Dendritic cell treated with granulocyte-macrophage colony-stimulating factor and Interleukin-4, amounts not matched to agents 40 ng/mL and 50 ng/mL, for 4 days (primary cell): ENCODE measurements at regions not wholly inside any gene's neighbourhood (a gene's known extent, or its start where the extent isn't known, plus 50 kb on each side); places are given as distances from the start of the nearest gene placed in this dataset.
"Not testable (repeated sequence)": the region's sequence is repeated elsewhere in the genome, so short reads cannot be mapped to it uniquely, and the experiment has no call there.

Experiments used
- H3K27ac Mint-ChIP-seq: one replicate; pipeline ENCODE4 v1.8.0; 2022; ENCODE audit warnings: mild to moderate bottlenecking, mixed read lengths
- H3K27me3 Mint-ChIP-seq: one replicate; pipeline ENCODE4 v1.8.0; 2022; ENCODE audit warnings: mild to moderate bottlenecking, mixed read lengths
- H3K36me3 Mint-ChIP-seq: one replicate; pipeline ENCODE4 v1.8.0; 2022; ENCODE audit warnings: low read depth, mixed read lengths
- H3K4me1 Mint-ChIP-seq: one replicate; pipeline ENCODE4 v1.8.0; 2022; ENCODE audit warnings: low read depth, mixed read lengths
- H3K4me3 Mint-ChIP-seq: one replicate; pipeline ENCODE4 v1.8.0; 2022; ENCODE audit warnings: mild to moderate bottlenecking, moderate library complexity, mixed read lengths
- H3K9me3 Mint-ChIP-seq: one replicate; pipeline ENCODE4 v1.8.0; 2022; ENCODE audit warnings: mixed read lengths
- intact Hi-C: fragments of 100-400 bp; cut with micrococcal nuclease; formaldehyde crosslinking; loops from one replicate; pipeline ENCODE4 v1.15.0; 2022

DNA sequence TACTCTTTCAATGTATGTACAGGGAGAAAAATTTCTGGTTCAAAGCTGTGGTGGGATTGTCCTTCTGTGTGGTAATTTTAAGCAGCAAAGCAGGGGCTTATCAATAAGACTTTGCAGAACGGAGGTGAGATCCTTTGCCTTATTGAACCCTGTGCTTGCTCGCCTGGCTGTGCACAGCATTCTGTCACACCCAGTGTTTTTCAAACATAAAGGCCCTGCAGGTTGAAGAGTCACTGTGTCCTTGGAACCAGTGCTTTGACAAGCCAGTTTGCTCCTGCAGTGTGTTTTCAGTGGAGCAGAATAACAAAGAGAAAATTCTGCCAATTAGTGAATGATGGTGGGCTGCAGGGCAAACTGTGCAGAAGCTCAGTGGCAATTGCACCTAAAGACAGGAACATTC is 236.7 kb upstream of the PCSK5 start:
- Mint-ChIP-seq H3K9me3 (no peaks in the 10 kb centered on the region), H3K27ac (no peak overlapping the region), H3K27me3 (peaks cover 1% of the 10 kb centered on the region), H3K36me3 (no peaks in the 10 kb centered on the region), H3K4me3 (no peak overlapping the region), H3K4me1 (no peaks in the 10 kb centered on the region)
- intact Hi-C loops: no loop called here

DNA sequence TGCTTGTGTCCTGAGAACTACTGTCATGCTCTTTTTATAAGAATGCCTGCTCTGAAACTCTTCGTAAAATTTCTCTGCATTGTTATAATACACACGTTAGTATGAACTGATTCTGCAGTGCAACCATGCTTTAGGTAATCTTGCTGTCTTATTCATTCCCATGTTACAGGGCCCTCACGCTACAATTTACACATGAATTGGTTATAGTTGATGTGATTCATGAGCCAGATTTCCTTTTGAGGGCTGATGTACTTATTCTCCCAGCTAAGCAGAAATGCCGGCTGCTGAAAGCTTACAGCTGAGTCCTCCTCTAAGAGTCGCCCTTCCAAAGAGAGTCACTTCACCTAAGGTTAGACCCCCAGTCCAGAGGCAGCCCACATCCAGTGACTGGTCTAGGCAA is 233.5 kb upstream of the PCSK5 start:
- Mint-ChIP-seq H3K27ac (no peak overlapping the region), H3K36me3 (no peaks in the 10 kb centered on the region), H3K4me1 (no peaks in the 10 kb centered on the region), H3K27me3 (no peaks in the 10 kb centered on the region), H3K4me3 (no peak overlapping the region), H3K9me3 (peaks cover 9% of the 10 kb centered on the region)
- intact Hi-C loops: no loop called here

DNA sequence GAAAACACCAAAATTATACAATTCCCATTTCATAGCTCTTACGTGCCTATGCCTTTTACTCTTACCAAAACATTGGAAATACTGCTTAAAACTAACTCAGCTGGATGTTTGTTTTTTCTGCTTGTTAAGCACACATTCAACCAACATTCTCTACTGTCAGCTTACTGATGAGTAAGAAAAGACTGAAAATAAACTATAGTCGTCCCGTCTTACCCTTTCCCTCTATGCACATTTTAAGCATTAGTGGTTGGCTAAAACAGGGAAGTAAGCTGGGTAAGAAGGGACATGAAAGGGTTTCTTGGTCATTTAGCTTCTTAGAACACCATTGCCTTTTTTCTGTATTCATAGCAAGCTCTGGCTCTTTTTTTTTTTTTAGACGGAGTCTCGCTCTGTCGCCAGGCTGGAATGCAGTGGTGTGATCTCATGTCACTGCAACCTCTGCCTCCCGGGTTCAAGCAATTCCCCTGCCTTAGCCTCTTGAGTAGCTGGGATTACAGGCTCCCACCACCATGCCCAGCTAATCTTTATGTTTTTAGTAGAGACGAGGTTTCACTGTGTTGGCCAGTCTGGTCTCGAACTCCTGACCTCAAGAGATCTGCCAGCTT is 232.1 kb upstream of the PCSK5 start:
- Mint-ChIP-seq H3K27ac (no peak overlapping the region), H3K27me3 (no peaks in the 10 kb centered on the region), H3K4me3 (no peak overlapping the region), H3K4me1 (no peaks in the 10 kb centered on the region), H3K36me3 (no peaks in the 10 kb centered on the region), H3K9me3 (peaks cover 9% of the 10 kb centered on the region)
- intact Hi-C loops: no loop called here

DNA sequence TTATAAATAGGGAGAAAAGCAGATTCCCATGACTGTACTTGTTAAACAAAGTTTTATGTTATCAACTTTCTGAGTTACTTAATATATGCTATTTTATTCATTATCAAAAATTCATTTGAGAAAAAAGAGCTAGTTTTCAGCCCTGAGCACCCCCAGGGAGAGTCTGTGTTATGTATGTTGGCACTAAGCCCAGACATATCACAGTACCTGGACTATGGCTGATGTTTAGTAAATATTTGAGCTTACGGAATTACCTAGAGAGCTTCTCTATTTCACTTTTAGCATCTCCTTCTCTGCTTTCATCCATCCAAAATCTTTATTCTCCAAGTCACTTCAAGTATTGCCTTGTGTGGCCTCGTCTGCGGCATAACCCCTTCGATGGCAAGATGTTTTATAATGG is 225.9 kb upstream of the PCSK5 start:
- Mint-ChIP-seq H3K27me3 (no peaks in the 10 kb centered on the region), H3K36me3 (no peaks in the 10 kb centered on the region), H3K27ac (no peak overlapping the region), H3K4me3 (no peak overlapping the region), H3K4me1 (no peaks in the 10 kb centered on the region), H3K9me3 (peaks cover 4% of the 10 kb centered on the region)
- intact Hi-C loops: no loop called here

DNA sequence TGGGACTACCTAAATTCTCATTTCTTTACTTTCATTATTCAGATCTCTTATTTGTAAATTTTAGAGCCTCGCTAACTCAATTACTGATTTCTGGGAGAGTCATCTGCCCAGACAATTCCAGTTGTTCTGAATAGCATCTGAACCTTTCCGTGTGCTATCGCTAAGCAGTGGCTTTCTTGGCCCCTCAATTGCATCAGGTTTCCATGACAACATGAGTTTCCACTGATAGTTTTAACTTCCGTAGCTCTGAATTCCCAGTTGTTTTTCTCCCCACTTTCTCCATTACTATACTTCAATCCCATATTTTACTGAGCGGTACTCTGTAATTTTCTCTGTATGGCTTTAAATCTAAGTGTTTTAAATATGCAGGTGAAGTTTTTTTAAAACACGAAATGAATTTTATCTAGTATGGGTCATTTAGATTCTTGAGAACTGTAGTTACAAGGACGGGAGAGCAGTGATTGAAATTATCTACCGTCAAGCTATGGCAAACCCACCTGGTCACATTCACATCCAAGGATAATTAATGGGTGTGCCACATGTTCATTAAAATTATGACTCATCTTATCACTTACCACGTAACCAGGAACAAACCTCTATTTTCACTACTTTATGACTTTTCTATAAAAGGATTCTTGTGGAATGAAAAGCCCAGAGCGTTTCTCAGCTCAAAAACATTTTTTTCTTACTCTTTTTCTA is 223.5 kb upstream of the PCSK5 start:
- Mint-ChIP-seq H3K4me3 (no peak overlapping the region), H3K36me3 (no peaks in the 10 kb centered on the region), H3K27me3 (no peaks in the 10 kb centered on the region), H3K4me1 (no peaks in the 10 kb centered on the region), H3K27ac (no peak overlapping the region), H3K9me3 (peaks cover 5% of the 10 kb centered on the region)
- intact Hi-C loops: no loop called here

DNA sequence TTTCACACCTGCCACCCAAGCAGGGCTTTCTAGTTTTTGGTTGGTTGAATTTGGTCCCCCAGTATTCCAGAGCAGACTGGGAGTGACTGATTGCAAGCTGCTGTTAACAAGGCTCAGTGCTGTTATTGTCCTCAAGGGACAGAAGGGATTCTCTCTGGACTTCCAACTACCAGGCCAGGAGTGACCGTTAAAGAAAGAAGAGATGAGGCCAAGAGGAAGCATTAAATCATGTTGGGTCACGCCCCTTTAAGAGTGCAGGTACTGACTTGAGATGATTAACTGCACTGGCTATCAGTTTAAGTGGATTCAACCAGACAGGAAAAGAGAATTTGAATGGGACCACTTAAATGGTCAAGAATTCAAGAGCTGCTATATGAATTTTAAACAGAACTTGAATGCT is 220.8 kb upstream of the PCSK5 start:
- H3K9me3 Mint-ChIP-seq: peaks cover 5% of the 10 kb centered on the region
- H3K27me3 Mint-ChIP-seq: no peaks in the 10 kb centered on the region
- H3K36me3 Mint-ChIP-seq: no peaks in the 10 kb centered on the region
- no peak overlapping the region for H3K27ac Mint-ChIP-seq
- no peak overlapping the region for H3K4me3 Mint-ChIP-seq
- no peaks in the 10 kb centered on the region for H3K4me1 Mint-ChIP-seq
- intact Hi-C loops: no loop called here

DNA sequence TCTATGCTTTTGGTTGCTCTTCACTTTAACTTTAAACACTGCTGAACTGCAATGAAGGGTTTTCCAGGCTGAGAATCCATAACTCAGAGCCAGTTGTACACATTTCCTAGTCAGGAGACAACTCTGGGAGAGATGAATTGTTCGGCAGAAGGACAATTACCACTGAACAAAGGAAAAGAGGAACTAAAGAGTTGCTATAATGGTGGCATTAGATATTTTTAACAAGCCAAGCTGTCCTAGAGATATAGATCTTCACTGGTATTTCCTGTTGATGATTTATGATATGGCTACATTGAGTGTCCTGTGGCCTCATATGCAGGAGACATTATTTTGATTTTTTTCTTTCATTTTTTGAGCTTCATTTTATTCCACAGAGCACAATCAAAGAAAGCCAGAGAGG is 219.1 kb upstream of the PCSK5 start:
- Mint-ChIP-seq H3K9me3 (peaks cover 5% of the 10 kb centered on the region), H3K27ac (no peak overlapping the region), H3K36me3 (no peaks in the 10 kb centered on the region), H3K27me3 (no peaks in the 10 kb centered on the region), H3K4me3 (no peak overlapping the region), H3K4me1 (no peaks in the 10 kb centered on the region)
- intact Hi-C loops: no loop called here

DNA sequence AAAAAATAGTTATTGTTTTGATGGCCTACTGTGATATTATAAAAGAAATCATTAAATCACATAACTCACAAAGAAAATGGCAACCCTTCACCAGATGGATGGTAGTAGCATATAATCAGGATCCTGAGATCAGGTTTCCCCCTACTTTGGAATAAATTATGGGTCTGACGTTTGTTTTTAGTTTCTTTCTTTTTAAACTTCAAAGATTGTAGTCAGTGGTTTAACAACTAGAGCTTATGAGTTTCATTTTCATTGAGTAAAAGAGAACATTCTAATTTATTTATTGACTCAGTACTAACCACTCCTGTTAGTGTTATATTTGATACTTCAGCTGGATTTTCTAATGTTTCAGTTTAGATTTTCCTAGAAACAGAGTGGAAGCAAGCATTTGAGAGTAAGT is 218.0 kb upstream of the PCSK5 start:
- Mint-ChIP-seq H3K27ac (no peak overlapping the region), H3K27me3 (no peaks in the 10 kb centered on the region), H3K4me3 (no peak overlapping the region), H3K4me1 (no peaks in the 10 kb centered on the region), H3K36me3 (no peaks in the 10 kb centered on the region), H3K9me3 (peaks cover 5% of the 10 kb centered on the region)
- intact Hi-C loops: no loop called here

DNA sequence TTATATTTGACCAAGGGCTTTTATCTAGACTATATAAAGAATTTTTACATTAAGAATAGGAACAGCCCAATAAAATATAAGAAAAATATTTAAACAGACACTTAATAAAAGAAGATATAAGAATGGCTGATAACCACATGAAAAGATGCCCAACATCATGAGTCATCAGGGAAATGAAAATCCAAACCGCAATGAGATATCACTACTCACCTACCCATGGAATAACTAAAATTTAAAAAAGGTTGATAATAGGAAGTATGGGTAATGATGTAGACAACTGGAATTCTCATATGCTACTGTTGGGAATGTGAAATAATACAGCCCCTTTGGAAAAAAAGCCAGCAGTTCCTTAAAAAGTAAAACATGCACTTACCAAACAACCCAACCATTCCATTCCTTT is 206.9 kb upstream of the PCSK5 start:
- intact Hi-C loops: no loop called here
- Mint-ChIP-seq H3K9me3 (peaks cover 8% of the 10 kb centered on the region), H3K4me1 (no peaks in the 10 kb centered on the region)

DNA sequence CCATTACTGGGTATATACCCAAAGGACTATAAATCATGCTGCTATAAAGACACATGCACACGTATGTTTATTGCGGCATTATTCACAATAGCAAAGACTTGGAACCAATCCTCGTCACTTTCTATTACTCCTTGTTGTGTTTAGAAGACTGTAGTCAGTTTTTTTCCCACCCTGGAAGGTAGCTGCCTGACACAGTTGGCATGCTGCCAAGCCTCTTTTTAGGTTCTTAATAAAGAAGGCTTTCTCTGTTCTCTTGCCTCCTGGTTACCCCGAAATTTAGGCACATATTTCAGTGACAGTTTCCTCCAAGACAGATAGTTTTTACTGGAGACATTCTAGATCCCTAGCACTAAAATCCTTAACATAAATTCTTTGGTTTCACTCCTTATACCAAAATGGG is 205.4 kb upstream of the PCSK5 start:
- H3K27ac Mint-ChIP-seq: no peak overlapping the region
- H3K4me3 Mint-ChIP-seq: no peak overlapping the region

More for the DNA sequence above, 206.9 kb upstream of the PCSK5 start:
- H3K27me3 Mint-ChIP-seq: no peaks in the 10 kb centered on the region
- no peak overlapping the region for H3K4me3 Mint-ChIP-seq
- H3K36me3 Mint-ChIP-seq: no peaks in the 10 kb centered on the region
- no peak overlapping the region for H3K27ac Mint-ChIP-seq

DNA sequence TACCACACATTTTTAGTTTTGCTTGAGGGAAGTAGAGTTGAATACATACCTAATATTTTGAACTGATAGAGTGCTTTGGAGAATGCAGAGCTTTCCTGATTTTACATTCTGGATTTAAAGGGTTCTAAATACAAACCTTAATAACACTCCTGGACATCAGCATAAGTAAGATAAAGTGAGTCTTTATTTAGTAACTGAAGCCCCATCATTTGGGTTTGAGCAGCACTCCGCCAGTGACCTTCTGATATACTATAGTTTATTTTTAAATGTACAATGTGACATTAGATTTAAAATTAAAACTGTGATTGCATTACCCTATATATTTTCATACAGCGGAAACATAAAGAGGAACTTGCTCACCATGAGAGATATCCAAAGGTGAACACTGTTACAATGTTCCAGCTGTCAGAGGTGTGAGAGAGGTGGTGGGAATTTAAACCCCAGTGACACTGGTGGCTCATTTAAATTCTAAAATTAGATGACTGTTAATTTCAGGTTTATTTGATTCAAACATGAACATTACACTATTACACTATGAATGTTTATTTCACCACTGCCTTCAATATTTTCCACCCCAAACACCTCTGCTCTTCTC is 203.0 kb upstream of the PCSK5 start:
- Mint-ChIP-seq H3K4me3 (no peak overlapping the region), H3K36me3 (no peaks in the 10 kb centered on the region), H3K9me3 (peaks cover 6% of the 10 kb centered on the region), H3K4me1 (no peaks in the 10 kb centered on the region), H3K27ac (no peak overlapping the region), H3K27me3 (no peaks in the 10 kb centered on the region)
- intact Hi-C loops: no loop called here

More for the DNA sequence above, 205.4 kb upstream of the PCSK5 start:
- no peaks in the 10 kb centered on the region for H3K27me3 Mint-ChIP-seq
- H3K36me3 Mint-ChIP-seq: no peaks in the 10 kb centered on the region
- peaks cover 8% of the 10 kb centered on the region for H3K9me3 Mint-ChIP-seq
- intact Hi-C loops: no loop called here
- no peaks in the 10 kb centered on the region for H3K4me1 Mint-ChIP-seq

DNA sequence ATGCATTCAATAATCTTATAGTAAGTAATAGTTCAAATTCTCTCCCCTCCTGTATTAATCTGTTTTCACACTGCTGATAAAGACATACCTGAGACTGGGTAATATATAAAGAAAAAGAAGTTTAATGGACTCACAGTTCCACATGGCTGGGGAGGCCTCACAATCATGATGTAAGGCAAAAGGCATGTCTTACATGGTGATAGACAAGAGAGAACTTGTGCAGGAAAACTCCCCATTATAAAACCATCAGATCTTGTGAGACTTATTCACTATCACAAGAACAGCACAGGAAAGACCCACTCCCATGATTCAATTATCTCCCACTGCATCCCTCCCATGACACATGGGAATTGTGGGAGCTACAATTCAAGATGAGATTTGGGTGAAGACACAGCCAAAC is 199.9 kb upstream of the PCSK5 start:
- intact Hi-C loops, H3K4me1 Mint-ChIP-seq, H3K27me3 Mint-ChIP-seq, H3K9me3 Mint-ChIP-seq, H3K36me3 Mint-ChIP-seq, H3K27ac Mint-ChIP-seq, H3K4me3 Mint-ChIP-seq: not testable (repeated sequence)

DNA sequence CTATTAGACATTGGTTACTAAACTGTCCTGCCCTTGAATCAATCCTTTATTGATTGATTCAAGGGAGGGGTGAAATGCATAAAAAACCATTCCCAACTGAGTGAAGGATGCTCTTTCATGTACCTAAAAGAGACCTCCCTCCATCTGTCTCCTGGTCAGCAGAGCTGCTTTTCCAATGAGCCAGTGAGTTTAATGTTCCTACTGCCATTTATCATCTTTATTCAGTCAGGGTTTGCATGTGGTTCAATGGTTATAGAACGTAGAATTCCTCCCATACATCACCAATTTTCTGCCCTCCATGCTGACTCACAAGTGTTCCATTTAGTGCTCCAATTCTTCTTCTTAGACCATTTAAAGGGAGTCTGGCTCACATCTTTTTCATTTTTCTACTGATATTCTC is 199.1 kb upstream of the PCSK5 start:
- H3K9me3 Mint-ChIP-seq: no peaks in the 10 kb centered on the region
- intact Hi-C loops: no loop called here
- H3K27ac Mint-ChIP-seq: no peak overlapping the region
- no peak overlapping the region for H3K4me3 Mint-ChIP-seq
- no peaks in the 10 kb centered on the region for H3K27me3 Mint-ChIP-seq
- H3K36me3 Mint-ChIP-seq: no peaks in the 10 kb centered on the region
- H3K4me1 Mint-ChIP-seq: no peaks in the 10 kb centered on the region

DNA sequence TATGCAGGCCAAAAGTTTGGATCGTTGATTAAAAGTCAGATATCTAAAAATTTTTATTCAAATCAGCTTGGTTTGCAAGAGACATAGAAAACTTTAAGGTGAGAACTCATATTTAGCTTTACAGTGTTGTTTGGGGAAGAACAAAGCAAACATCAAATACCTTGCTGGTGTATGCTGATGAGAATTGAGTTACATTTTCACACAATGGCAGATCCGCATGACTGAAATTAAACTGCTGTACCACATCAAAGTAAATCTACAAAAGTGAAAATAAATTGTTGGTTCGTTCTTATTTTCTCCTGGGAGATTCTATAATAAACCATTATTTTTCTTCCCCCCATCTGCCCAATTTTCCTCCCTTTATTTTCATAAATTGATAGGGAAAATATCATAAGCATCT is 198.2 kb upstream of the PCSK5 start:
- Mint-ChIP-seq H3K9me3 (no peaks in the 10 kb centered on the region), H3K27me3 (no peaks in the 10 kb centered on the region), H3K27ac (no peak overlapping the region), H3K4me1 (no peaks in the 10 kb centered on the region), H3K4me3 (no peak overlapping the region), H3K36me3 (no peaks in the 10 kb centered on the region)
- intact Hi-C loops: no loop called here

DNA sequence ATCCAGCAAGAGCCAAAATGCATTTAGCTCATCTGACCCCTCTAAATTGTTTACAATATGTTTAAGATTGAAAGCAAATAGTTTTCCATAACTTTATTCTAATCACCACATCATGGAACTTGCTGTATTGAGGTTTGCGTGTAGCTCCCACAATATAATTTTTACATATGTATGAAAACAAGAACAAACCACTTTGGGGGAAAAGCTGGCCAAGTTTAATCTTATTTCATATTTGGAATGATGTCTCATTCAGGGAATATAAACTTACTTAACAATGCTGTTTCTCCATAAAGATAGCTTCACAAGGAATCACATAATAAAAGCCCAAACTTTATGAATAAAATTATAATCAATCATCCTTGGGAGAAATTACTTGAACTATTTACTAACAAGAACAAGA is 194.6 kb upstream of the PCSK5 start:
- intact Hi-C loops: no loop called here
- H3K27ac Mint-ChIP-seq: no peak overlapping the region
- H3K36me3 Mint-ChIP-seq: no peaks in the 10 kb centered on the region
- no peak overlapping the region for H3K4me3 Mint-ChIP-seq
- H3K27me3 Mint-ChIP-seq: no peaks in the 10 kb centered on the region
- H3K4me1 Mint-ChIP-seq: no peaks in the 10 kb centered on the region
- H3K9me3 Mint-ChIP-seq: no peaks in the 10 kb centered on the region
